ENCODE measurements at regions not wholly inside any gene's neighbourhood (a gene's known extent, or its start where the extent isn't known, plus 50 kb on each side); places are given as distances from the start of the nearest gene placed in this dataset.
"Not testable (repeated sequence)": the region's sequence is repeated elsewhere in the genome, so short reads cannot be mapped to it uniquely, and the experiment has no call there.

DNA sequence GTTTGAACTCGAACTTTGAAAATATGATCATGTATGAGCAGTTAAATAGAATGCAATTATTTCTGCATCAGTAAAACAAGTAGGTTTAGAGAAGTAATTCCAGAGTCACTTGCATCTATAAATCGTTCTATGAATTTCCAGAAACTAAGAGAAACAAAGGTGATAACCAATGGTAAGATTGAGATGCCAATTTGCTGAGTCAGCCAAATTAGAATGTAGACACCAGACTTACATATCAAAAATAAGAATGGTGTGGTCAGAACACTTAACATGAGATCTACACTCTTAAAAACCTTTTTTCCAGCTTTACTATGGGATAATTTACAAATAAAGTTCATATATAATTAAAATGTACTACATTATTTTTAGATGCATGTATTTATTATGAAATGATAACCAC is 1435.9 kb downstream of the OTOL1 start:
- no peak for DNase-seq

DNA sequence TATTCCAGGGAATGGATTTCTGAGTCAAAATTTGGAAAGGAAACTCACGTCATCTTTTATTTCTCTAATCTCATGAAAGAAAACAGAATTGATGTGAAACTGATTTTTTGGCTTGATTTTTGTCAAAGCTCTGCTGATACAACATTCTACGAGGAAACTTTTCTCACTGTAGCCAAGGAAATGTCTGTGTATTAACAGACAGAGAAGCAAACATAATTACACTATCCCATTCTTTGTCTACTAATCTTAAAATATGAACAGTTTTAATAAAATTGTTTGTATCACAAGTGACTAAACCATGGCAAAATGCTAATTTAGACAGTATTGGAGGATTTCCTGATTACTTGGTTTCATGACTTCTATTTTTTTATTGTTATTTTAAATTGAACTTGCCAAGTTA is 1437.0 kb downstream of the OTOL1 start:
- DNase-seq, result no peak

GRCh38 chr3:162936706-162937105 is 1440.1 kb downstream of the OTOL1 start:
- no peak for DNase-seq

- no peak for DNase-seq
Observed at GRCh38 chr3:162938083-162938482, 1441.5 kb downstream of the OTOL1 start.

DNA sequence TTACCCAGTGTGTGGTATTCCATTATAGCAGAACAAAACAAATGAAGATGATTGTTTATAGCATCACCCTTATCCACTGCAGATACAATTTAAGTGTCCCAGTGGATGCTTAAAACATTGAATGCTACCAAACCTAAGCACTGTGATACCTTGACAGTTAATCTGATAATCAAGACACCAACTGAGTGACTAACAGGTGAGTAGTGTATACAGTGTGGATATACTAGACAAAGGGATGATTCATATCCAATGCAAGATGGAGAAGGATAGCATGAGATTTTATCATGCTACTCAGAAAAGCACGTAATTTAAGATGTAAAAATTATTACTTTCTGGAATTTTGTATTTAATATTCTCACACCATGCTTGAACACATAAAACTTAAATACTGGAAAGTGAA is 1449.0 kb downstream of the OTOL1 start:
- no peak for DNase-seq

- DNase-seq, result no peak
Observed at GRCh38 chr3:162956711-162957110, 1460.1 kb downstream of the OTOL1 start.

DNA sequence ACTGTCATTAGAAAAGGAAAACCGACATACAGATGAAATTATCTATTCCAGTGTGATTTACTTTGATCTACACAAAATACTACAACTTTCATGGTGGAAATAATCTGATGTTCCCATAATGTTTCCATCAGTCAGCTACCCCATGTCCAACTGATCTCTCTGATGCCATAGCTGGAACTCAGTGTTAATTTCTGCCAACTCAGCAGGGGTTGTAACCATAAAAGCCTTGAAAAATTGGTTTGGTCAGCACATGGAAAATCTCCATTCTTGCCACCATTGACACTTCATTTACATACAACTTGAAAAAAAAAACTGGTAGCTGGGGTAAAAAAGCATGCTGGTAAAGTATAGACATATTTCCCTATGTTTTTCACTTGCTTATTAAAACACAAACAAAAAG is 1463.7 kb downstream of the OTOL1 start:
- DNase-seq, result no peak

GRCh38 chr3:162970292-162970691 is 1473.7 kb downstream of the OTOL1 start:
- DNase-seq, result no peak

GRCh38 chr3:162971715-162972114 is 1475.1 kb downstream of the OTOL1 start:
- DNase-seq, result no peak

- no peak for DNase-seq
Observed at GRCh38 chr3:162973428-162973917, 1476.9 kb downstream of the OTOL1 start.

GRCh38 chr3:162978136-162978535 is 1481.5 kb downstream of the OTOL1 start:
- no peak for DNase-seq

DNA sequence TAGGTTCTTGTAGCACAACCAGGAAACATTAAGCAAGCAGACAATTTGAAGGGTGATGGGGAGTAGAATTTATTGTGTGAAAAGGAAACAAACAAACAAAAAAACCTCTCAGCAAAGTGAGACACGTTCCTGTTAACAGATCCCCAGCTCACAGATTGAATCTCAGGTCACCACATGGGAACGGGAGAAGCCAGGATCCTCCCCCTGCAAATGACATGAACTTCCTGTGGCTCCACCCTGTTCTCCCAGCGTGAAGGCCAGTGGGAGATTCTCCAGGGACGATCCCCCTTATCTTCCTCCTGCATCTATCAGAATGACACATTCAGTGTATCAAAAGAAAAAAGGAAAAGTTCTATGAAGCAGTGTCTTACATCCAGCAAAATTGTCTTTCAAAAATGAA is 1488.1 kb downstream of the OTOL1 start:
- DNase-seq, result no peak

- DNase-seq, result not testable (repeated sequence)
Observed at GRCh38 chr3:162987085-162987794, 1490.6 kb downstream of the OTOL1 start.

GRCh38 chr3:162992741-162993140 is 1496.1 kb downstream of the OTOL1 start:
- no peak for DNase-seq

DNA sequence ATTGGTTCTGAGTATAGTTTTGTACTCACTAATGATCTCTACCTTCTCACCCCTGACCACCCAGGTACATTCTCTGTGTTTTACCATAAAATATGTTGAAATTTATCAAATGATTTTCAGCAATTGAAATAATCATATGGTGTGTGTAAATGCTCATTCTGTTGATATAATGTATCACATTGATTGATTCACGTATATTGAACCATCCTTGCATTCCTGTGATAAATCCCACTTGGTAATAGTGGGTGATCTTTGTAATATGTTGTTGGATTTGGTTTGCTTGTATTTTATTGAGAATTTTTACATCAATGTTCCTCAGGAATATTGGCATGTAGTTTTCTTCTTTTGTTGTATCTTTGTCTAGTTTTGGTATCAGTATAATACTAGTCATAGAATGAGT is 1497.6 kb downstream of the OTOL1 start:
- DNase-seq, result no peak

- DNase-seq, result no peak
Observed at GRCh38 chr3:162996368-162996767, 1499.8 kb downstream of the OTOL1 start.

- no peak for DNase-seq
Observed at GRCh38 chr3:162998205-162998604, 1501.6 kb downstream of the OTOL1 start.

- DNase-seq, result no peak
Observed at GRCh38 chr3:163011596-163011995, 1515.0 kb downstream of the OTOL1 start.

GRCh38 chr3:163016251-163016650 is 1519.6 kb downstream of the OTOL1 start:
- no peak for DNase-seq

DNA sequence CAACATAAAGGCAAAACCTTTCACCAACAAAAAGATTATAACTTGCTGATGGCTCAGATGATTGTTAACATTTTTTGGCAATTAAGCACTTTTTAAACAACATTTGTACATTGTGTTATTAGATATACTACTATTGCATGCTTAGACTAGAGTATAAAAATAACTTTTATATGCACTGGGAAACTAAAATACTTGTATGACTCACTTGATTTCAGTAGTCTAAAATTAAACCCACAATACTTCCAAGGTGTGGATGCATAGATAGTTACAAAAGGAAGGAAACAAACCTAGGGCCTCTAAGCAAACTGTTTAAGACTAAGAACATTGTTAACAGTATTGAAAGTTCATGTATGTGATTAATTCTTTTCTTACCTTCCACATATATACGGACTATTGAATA is 1521.5 kb downstream of the OTOL1 start:
- DNase-seq, result no peak

DNA sequence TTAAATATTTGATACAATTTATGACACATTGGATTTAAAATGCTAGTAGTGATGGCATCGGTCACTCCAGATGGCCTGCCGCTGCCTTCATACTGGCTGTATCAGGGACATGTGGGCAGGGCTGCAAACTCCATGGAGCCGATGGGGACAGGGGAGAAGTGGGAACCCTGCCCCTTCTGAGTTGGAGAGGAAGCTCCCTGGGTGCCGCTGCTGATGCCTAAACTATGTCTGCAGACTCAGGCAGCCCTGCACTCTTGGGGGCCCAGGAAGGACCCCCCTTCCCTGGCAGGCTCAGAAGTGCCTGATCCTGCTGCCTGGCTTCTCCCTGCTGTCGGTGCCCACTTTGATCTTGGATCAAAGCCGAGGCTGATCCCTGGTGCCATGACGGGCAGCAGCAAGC is 1522.1 kb downstream of the OTOL1 start:
- no peak for DNase-seq

DNA sequence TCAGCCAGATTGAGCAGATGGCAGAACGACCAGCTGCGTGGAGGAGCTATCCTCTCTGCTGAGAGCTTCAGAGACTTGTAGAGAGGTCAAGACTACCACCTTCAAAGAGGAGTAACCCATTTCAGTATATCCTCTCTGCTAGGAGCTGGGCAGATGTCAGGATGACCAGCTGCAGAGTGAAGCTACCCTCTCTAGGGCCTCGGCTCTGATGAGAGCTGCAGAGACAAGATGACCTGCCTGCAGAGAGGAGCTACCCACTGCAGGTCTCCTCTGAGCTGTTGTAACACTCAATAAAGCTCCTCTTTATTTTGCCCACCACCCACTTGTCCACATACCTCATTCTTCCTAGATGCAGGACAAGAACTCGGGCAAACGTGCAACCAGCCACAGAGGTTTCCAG is 1522.7 kb downstream of the OTOL1 start:
- no peak for DNase-seq

GRCh38 chr3:163033652-163034051 is 1537.0 kb downstream of the OTOL1 start:
- no peak for DNase-seq

- no peak for DNase-seq
Observed at GRCh38 chr3:163039636-163040035, 1543.0 kb downstream of the OTOL1 start.

DNA sequence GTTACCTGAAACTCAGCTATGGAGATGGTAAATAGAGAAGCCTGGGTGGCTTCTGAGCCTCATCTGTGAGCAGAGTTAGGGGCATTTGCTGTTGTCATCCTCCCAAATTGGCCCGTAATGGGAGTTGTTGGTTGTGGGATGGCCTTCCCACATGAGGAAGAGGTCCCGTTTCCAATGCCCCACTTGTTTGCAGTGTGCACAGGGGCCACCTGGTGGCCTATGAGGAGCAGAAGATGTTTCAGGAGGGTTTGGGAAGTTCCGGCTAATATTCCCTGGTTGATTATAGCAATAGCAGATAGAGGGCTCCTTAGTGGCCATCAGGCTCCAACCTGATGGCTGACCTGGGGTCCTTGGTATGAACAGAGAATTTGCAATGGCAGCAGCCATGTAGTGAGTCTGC is 1546.5 kb downstream of the OTOL1 start:
- no peak for DNase-seq
